ENCODE measurements at regions not wholly inside any gene's neighbourhood (a gene's known extent, or its start where the extent isn't known, plus 50 kb on each side); places are given as distances from the start of the nearest gene placed in this dataset.
"Not testable (repeated sequence)": the region's sequence is repeated elsewhere in the genome, so short reads cannot be mapped to it uniquely, and the experiment has no call there.

DNA sequence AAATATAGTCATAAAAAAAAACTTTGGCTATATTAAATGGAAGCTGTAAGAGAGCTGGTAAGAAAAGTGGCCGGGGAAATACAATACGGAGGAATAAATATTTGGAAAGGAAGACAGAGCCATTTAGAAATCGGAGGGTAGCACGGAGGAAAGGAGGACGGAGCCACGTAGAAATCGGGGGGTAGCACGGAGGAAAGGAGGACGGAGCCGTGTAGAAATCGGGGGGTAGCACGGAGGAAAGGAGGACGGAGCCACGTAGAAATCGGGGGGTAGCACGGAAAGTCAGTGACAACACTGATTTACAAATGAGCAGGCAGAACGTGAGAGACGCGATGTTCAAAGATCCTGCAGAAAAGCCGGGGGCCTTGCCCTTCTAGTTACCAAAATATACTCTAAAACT is 189.0 kb downstream of the BANP start:
- H3K36me3 Mint-ChIP-seq (ENCODE audit: low read depth); intact Hi-C loops (cut with micrococcal nuclease); H3K4me3 Mint-ChIP-seq; H3K27ac Mint-ChIP-seq; DNase-seq (ENCODE audit: low spot score); H3K4me1 Mint-ChIP-seq (ENCODE audit: low read depth); H3K27me3 Mint-ChIP-seq (ENCODE audit: insufficient read depth): not testable (repeated sequence)
- H3K9me3 Mint-ChIP-seq: peaks cover 14% of the 10 kb centered on the region

DNA sequence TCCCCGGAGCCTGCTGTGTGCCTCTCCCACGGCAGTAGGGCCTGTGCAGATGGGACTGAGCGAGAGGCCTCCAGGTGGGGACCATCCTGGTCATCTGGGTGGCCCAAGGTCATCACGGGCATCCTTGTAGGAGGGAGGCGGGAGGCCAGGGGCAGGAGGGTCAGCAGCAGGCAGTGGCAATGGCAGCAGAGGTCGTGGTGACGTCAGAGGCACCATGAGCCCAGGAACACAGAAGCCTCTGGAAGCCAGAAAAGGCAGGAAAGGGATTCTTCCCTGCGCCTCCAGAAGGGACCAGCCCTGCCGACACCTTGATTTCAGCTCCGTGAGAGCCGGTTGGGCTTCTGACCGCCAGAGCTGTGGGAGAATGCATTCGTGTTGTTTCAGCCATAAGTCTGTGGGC is 190.3 kb downstream of the BANP start:
- no peak overlapping the region for H3K4me3 Mint-ChIP-seq
- peaks cover 14% of the 10 kb centered on the region for H3K9me3 Mint-ChIP-seq
- no peak overlapping the region for H3K27ac Mint-ChIP-seq
- intact Hi-C loops (cut with micrococcal nuclease): no loop called here
- no peaks in the 10 kb centered on the region for H3K36me3 Mint-ChIP-seq (ENCODE audit: low read depth)
- H3K27me3 Mint-ChIP-seq (ENCODE audit: insufficient read depth): no peaks in the 10 kb centered on the region
- no peak for DNase-seq (ENCODE audit: low spot score)
- H3K4me1 Mint-ChIP-seq (ENCODE audit: low read depth): no peaks in the 10 kb centered on the region

DNA sequence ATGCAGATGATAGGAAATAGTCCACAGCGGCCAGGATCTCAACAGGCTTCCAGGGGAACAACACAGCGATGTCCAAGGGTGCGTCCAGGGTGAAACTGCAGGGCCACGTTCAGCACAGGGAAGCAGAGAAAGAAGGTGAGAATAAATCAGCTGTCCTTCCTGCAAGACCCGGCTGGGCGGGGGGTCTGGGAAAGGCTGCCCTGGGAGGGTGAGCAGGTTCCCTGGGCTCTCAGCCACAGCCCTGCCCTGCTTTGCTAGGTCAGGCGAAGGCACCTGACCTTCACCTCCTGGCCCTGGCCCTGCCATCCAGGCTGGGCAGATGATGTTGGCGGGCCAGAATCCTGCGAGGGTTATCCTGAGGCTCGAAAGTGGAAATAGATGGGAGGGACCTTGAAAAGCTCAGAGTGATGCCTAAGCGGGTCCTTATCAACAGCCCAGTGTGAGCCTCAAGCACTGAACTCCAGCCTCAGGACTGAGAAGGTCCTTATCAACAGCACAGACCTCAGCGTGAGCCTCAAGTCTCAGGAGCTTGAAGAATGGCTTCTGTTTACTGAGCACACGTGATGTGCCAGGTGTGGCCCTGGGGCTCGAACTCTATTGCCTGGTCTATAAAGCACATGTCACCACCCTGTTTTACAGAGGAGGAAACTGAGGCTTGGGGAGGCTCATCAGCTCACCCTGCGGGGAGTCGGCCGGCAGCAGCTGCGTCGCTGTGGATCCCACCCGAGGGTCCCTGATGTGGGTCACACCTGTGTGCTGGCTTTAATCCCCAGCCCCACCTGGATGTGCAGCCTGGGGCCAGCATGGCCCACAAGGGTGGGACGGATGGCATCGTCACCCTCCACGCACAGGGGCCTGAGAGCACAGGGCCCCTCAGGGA is 191.1 kb downstream of the BANP start:
- H3K27me3 Mint-ChIP-seq (ENCODE audit: insufficient read depth); H3K4me1 Mint-ChIP-seq (ENCODE audit: low read depth); H3K27ac Mint-ChIP-seq; H3K4me3 Mint-ChIP-seq; H3K36me3 Mint-ChIP-seq (ENCODE audit: low read depth); DNase-seq (ENCODE audit: low spot score); intact Hi-C loops (cut with micrococcal nuclease): not testable (repeated sequence)
- peaks cover 14% of the 10 kb centered on the region for H3K9me3 Mint-ChIP-seq

DNA sequence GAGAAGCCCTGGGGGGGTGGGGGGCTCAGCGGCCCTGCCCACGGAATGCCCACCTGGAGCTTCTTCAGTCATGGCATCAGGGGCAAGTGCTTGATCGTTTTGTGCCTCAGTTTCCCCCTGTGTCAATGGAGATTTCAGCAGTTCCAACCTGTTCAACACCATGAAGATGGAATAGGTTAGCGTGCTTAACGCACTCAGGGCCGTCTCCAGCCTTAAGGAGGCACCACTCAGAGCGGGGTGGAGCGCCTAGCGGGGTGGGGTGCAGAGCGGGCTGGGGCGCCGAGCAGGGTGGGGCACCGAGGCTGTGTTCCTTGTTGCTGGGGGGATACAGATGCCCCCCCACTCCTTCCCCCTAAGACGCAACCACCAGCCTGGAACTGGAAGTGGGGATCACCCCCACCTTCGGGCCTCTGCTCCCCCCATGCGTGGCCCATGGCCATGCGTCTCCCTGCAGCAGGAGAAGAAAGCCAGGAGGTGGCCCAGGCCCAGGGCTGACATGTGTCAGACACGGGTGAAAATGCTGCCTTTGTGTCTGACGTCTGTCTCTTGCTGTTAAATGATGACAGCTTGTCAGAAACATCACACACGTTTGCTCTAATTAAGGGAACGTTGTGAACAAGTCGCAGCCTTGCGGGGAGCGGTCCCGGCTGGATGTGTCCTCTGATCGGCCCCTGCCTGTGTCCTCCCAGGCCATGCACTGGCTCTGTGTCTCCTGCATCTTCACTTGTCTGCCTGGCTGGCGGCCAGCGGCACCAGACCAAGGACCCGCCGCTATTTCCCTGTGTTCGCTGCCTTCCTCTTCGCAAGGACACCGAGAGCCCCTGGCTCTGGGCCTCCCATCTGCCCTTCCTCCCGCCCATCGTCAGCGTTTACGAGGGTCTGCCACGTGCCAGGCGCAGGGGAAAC is 192.1 kb downstream of the BANP start:
- H3K4me1 Mint-ChIP-seq (ENCODE audit: low read depth); H3K4me3 Mint-ChIP-seq; intact Hi-C loops (cut with micrococcal nuclease); H3K9me3 Mint-ChIP-seq; H3K27me3 Mint-ChIP-seq (ENCODE audit: insufficient read depth); DNase-seq (ENCODE audit: low spot score); H3K27ac Mint-ChIP-seq; H3K36me3 Mint-ChIP-seq (ENCODE audit: low read depth): not testable (repeated sequence)

- H3K36me3 Mint-ChIP-seq (ENCODE audit: low read depth): no peaks in the 10 kb centered on the region
- intact Hi-C loops (cut with micrococcal nuclease): no loop called here
- H3K27ac Mint-ChIP-seq: no peak overlapping the region
- DNase-seq (ENCODE audit: low spot score): no peak
- H3K4me1 Mint-ChIP-seq (ENCODE audit: low read depth): no peaks in the 10 kb centered on the region
- H3K9me3 Mint-ChIP-seq: no peaks in the 10 kb centered on the region
- H3K4me3 Mint-ChIP-seq: no peak overlapping the region
- peaks cover 2% of the 10 kb centered on the region for H3K27me3 Mint-ChIP-seq (ENCODE audit: insufficient read depth)
These were observed 192.8 kb downstream of the BANP start for GRCh38 chr16:88144028-88144511.

DNA sequence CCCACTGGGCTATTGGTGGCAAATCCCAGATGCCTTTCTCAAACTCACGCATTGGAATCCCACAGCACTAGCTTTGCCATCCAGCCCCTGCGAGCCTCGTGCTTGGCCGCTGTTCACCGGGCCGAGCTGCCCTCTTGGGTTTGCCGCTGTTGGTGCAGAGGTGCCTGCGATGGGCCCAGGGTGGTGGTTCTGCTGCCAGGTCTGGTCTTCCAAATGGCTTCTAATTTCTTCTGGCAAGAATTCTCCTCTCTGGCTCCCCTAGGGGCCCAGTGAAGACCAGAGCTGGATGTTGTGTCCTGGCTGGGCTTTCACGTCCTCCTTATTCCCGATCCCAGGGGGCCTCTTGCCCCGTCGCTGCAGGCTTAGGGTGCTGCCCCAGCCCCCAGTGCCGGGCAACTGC is 194.1 kb downstream of the BANP start:
- H3K9me3 Mint-ChIP-seq; H3K27ac Mint-ChIP-seq; intact Hi-C loops (cut with micrococcal nuclease); H3K27me3 Mint-ChIP-seq (ENCODE audit: insufficient read depth); DNase-seq (ENCODE audit: low spot score); H3K4me3 Mint-ChIP-seq; H3K4me1 Mint-ChIP-seq (ENCODE audit: low read depth); H3K36me3 Mint-ChIP-seq (ENCODE audit: low read depth): not testable (repeated sequence)

- H3K27ac Mint-ChIP-seq; H3K27me3 Mint-ChIP-seq (ENCODE audit: insufficient read depth); intact Hi-C loops (cut with micrococcal nuclease); H3K36me3 Mint-ChIP-seq (ENCODE audit: low read depth); H3K4me3 Mint-ChIP-seq; H3K9me3 Mint-ChIP-seq; DNase-seq (ENCODE audit: low spot score); H3K4me1 Mint-ChIP-seq (ENCODE audit: low read depth): not testable (repeated sequence)
These were observed 194.7 kb downstream of the BANP start for GRCh38 chr16:88145824-88146405.

GRCh38 chr16:88148078-88148477 is 196.8 kb downstream of the BANP start:
- H3K27ac Mint-ChIP-seq; H3K27me3 Mint-ChIP-seq (ENCODE audit: insufficient read depth); H3K4me1 Mint-ChIP-seq (ENCODE audit: low read depth); H3K36me3 Mint-ChIP-seq (ENCODE audit: low read depth); intact Hi-C loops (cut with micrococcal nuclease); H3K9me3 Mint-ChIP-seq; DNase-seq (ENCODE audit: low spot score); H3K4me3 Mint-ChIP-seq: not testable (repeated sequence)

- H3K4me3 Mint-ChIP-seq; H3K36me3 Mint-ChIP-seq (ENCODE audit: low read depth); H3K4me1 Mint-ChIP-seq (ENCODE audit: low read depth); H3K27me3 Mint-ChIP-seq (ENCODE audit: insufficient read depth); intact Hi-C loops (cut with micrococcal nuclease); DNase-seq (ENCODE audit: low spot score); H3K9me3 Mint-ChIP-seq; H3K27ac Mint-ChIP-seq: not testable (repeated sequence)
These were observed 197.4 kb downstream of the BANP start for GRCh38 chr16:88148682-88149081.

- intact Hi-C loops (cut with micrococcal nuclease); H3K9me3 Mint-ChIP-seq; H3K27me3 Mint-ChIP-seq (ENCODE audit: insufficient read depth); DNase-seq (ENCODE audit: low spot score); H3K4me1 Mint-ChIP-seq (ENCODE audit: low read depth); H3K27ac Mint-ChIP-seq; H3K4me3 Mint-ChIP-seq; H3K36me3 Mint-ChIP-seq (ENCODE audit: low read depth): not testable (repeated sequence)
These were observed 197.9 kb downstream of the BANP start for GRCh38 chr16:88149158-88149603.

GRCh38 chr16:88149663-88150062 is 198.4 kb downstream of the BANP start:
- H3K27ac Mint-ChIP-seq; H3K27me3 Mint-ChIP-seq (ENCODE audit: insufficient read depth); intact Hi-C loops (cut with micrococcal nuclease); H3K4me1 Mint-ChIP-seq (ENCODE audit: low read depth); H3K4me3 Mint-ChIP-seq; H3K9me3 Mint-ChIP-seq; DNase-seq (ENCODE audit: low spot score); H3K36me3 Mint-ChIP-seq (ENCODE audit: low read depth): not testable (repeated sequence)

GRCh38 chr16:88150456-88151128 is 199.4 kb downstream of the BANP start:
- H3K27me3 Mint-ChIP-seq (ENCODE audit: insufficient read depth); intact Hi-C loops (cut with micrococcal nuclease): not testable (repeated sequence)

More at GRCh38 chr16:88150456-88151128, 199.4 kb downstream of the BANP start:
- not testable (repeated sequence) for DNase-seq (ENCODE audit: low spot score); H3K4me1 Mint-ChIP-seq (ENCODE audit: low read depth); H3K4me3 Mint-ChIP-seq; H3K27ac Mint-ChIP-seq; H3K9me3 Mint-ChIP-seq; H3K36me3 Mint-ChIP-seq (ENCODE audit: low read depth)

Measured in activated T-helper 1 cell treated with anti-CD3 and anti-CD28 coated beads, Interleukin-12 subunit alpha, Interleukin-12 subunit beta, Interleukin-2, Interleukin-4 antibody, amounts not matched to agents 30 ng/mL and 10 ng/mL and 1 ng/mL, durations not matched to agents 14 hours and 24 hours and 36 hours (primary cell).